Right lobe of liver (tissue), 4 donors: ENCODE measurements at regions not wholly inside any gene's neighbourhood (a gene's known extent, or its start where the extent isn't known, plus 50 kb on each side); places are given as distances from the start of the nearest gene placed in this dataset.

Source experiments
- POLR2A ChIP-seq: fragments of 450-650 bp; IDR thresholded peaks from one replicate; pipeline ENCODE4 v1.6.1; 2017; ENCODE audit warnings: antibody characterized with exemption, mild to moderate bottlenecking
- TF ChIP-seq, protein P1 (sequence below), 4 donors: fragments of 200-600 bp in 3 of 4; fragments of 450-650 bp in 1 of 4; IDR thresholded peaks; one replicate each; pipeline versions ENCODE4 v1.5.1 to v1.8.0; 2016 to 2022; ENCODE audit warnings: antibody characterized with exemption in 4 of 4, mild to moderate bottlenecking in 2 of 4
- donor health status: DM: no; HTN: no; CAD: no.
- donor health status: DM: no; HTN: no; CAD: no.
- donor health status: DM: no; HTN: yes; CAD: no.

DNA sequence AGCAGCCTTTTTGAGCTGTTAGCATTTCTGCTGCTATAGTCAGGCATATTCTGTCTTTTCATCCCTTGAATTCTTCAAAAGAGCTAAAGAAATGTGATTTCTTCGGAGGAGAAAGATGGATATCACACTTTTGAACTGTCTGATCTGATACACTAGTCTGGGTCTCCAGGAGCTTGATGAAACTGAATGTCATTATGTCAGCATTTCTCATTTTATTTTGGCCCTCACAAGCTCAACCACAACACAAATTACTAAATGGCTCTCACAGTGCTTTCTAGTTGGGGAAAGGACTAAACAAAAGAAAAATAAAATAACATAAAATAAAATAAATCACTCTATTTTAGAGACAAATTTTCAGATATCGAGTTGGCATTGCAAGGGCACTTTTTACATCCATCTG is 655.3 kb upstream of the SPANXN1 start:
- no peak for TF ChIP-seq POLR2A
- TF ChIP-seq, protein P1, sequence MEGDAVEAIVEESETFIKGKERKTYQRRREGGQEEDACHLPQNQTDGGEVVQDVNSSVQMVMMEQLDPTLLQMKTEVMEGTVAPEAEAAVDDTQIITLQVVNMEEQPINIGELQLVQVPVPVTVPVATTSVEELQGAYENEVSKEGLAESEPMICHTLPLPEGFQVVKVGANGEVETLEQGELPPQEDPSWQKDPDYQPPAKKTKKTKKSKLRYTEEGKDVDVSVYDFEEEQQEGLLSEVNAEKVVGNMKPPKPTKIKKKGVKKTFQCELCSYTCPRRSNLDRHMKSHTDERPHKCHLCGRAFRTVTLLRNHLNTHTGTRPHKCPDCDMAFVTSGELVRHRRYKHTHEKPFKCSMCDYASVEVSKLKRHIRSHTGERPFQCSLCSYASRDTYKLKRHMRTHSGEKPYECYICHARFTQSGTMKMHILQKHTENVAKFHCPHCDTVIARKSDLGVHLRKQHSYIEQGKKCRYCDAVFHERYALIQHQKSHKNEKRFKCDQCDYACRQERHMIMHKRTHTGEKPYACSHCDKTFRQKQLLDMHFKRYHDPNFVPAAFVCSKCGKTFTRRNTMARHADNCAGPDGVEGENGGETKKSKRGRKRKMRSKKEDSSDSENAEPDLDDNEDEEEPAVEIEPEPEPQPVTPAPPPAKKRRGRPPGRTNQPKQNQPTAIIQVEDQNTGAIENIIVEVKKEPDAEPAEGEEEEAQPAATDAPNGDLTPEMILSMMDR (IDR thresholded peaks at IDR 0.05) = no peak
